ENCODE measurements at regions not wholly inside any gene's neighbourhood (a gene's known extent, or its start where the extent isn't known, plus 50 kb on each side); places are given as distances from the start of the nearest gene placed in this dataset.
A peak's percentile ranks its signal among the peaks of the same experiment; 100 is the strongest.
"Not testable (repeated sequence)": the region's sequence is repeated elsewhere in the genome, so short reads cannot be mapped to it uniquely, and the experiment has no call there.

GRCh38 chr5:124000538-124000937, 488.6 kb downstream of the CSNK1G3 start:
- Histone ChIP-seq H3K4me1 (ENCODE audit: control insufficient read depth, insufficient read depth, low read length, poor library complexity, severe bottlenecking) (peaks cover 49% of the 10 kb centered on the region), H3K9me3 (ENCODE audit: control insufficient read depth, low read length) (no peaks in the 10 kb centered on the region), H3K4me3 (ENCODE audit: extremely low read depth, insufficient read depth, low read length, poor library complexity, severe bottlenecking) (no peak overlapping the region), H3K27ac (ENCODE audit: low read depth, low read length, severe bottlenecking) (no peak overlapping the region), H3K36me3 (ENCODE audit: control insufficient read depth, insufficient read depth, low read length) (no peaks in the 10 kb centered on the region)
- 94% methylated on average over 2 of the region's 2 CpGs; no CpG with 5 or more reads in 1 of the 2 experiments for WGBS, 2 experiments (ENCODE audit: insufficient coverage in 2 of 2)

GRCh38 chr5:123997462-123998215, 485.7 kb downstream of the CSNK1G3 start:
- Histone ChIP-seq H3K27ac (ENCODE audit: low read depth, low read length, severe bottlenecking) (peak overlapping the region; percentile 80), H3K9me3 (ENCODE audit: control insufficient read depth, low read length) (no peaks in the 10 kb centered on the region), H3K36me3 (ENCODE audit: control insufficient read depth, insufficient read depth, low read length) (no peaks in the 10 kb centered on the region), H3K4me3 (ENCODE audit: extremely low read depth, insufficient read depth, low read length, poor library complexity, severe bottlenecking) (no peak overlapping the region), H3K4me1 (ENCODE audit: control insufficient read depth, insufficient read depth, low read length, poor library complexity, severe bottlenecking) (peaks cover 52% of the 10 kb centered on the region)
- 0 to 68% methylated on average over 1 to 3 of the region's 7 CpGs for WGBS, 2 experiments (ENCODE audit: insufficient coverage in 2 of 2)

- no peaks in the 10 kb centered on the region for H3K36me3 ChIP-seq (ENCODE audit: control insufficient read depth, insufficient read depth, low read length)
- H3K27ac ChIP-seq (ENCODE audit: low read depth, low read length, severe bottlenecking) = peak overlapping the region; percentile 80
- no peak overlapping the region for H3K4me3 ChIP-seq (ENCODE audit: extremely low read depth, insufficient read depth, low read length, poor library complexity, severe bottlenecking)
- H3K9me3 ChIP-seq (ENCODE audit: control insufficient read depth, low read length) = no peaks in the 10 kb centered on the region
- peaks cover 52% of the 10 kb centered on the region for H3K4me1 ChIP-seq (ENCODE audit: control insufficient read depth, insufficient read depth, low read length, poor library complexity, severe bottlenecking)
Measured at GRCh38 chr5:123997064-123997461, 485.1 kb downstream of the CSNK1G3 start.

- Histone ChIP-seq H3K4me1 (ENCODE audit: control insufficient read depth, insufficient read depth, low read length, poor library complexity, severe bottlenecking) (peaks cover 20% of the 10 kb centered on the region), H3K4me3 (ENCODE audit: extremely low read depth, insufficient read depth, low read length, poor library complexity, severe bottlenecking) (no peak overlapping the region), H3K9me3 (ENCODE audit: control insufficient read depth, low read length) (peaks cover 3% of the 10 kb centered on the region), H3K36me3 (ENCODE audit: control insufficient read depth, insufficient read depth, low read length) (no peaks in the 10 kb centered on the region), H3K27ac (ENCODE audit: low read depth, low read length, severe bottlenecking) (peak overlapping the region; percentile 76)
- 37 to 42% methylated on average over 2 of the region's 2 CpGs for WGBS, 2 experiments (ENCODE audit: insufficient coverage in 2 of 2)
Measured at GRCh38 chr5:123992641-123993040, 480.7 kb downstream of the CSNK1G3 start.

GRCh38 chr5:123987956-123988355, 476.0 kb downstream of the CSNK1G3 start:
- 90 to 100% methylated on average over 1 to 2 of the region's 5 CpGs for WGBS, 2 experiments (ENCODE audit: insufficient coverage in 2 of 2)
- H3K9me3 ChIP-seq (ENCODE audit: control insufficient read depth, low read length) = peaks cover 5% of the 10 kb centered on the region
- no peaks in the 10 kb centered on the region for H3K36me3 ChIP-seq (ENCODE audit: control insufficient read depth, insufficient read depth, low read length)
- peaks cover 14% of the 10 kb centered on the region for H3K4me1 ChIP-seq (ENCODE audit: control insufficient read depth, insufficient read depth, low read length, poor library complexity, severe bottlenecking)
- H3K27ac ChIP-seq (ENCODE audit: low read depth, low read length, severe bottlenecking) = no peak overlapping the region
- H3K4me3 ChIP-seq (ENCODE audit: extremely low read depth, insufficient read depth, low read length, poor library complexity, severe bottlenecking) = no peak overlapping the region

- Histone ChIP-seq H3K27ac (ENCODE audit: low read depth, low read length, severe bottlenecking) (no peak overlapping the region), H3K4me3 (ENCODE audit: extremely low read depth, insufficient read depth, low read length, poor library complexity, severe bottlenecking) (no peak overlapping the region), H3K9me3 (ENCODE audit: control insufficient read depth, low read length) (no peaks in the 10 kb centered on the region), H3K36me3 (ENCODE audit: control insufficient read depth, insufficient read depth, low read length) (no peaks in the 10 kb centered on the region), H3K4me1 (ENCODE audit: control insufficient read depth, insufficient read depth, low read length, poor library complexity, severe bottlenecking) (no peaks in the 10 kb centered on the region)
- 89 to 93% methylated on average over 2 to 3 of the region's 4 CpGs for WGBS, 2 experiments (ENCODE audit: insufficient coverage in 2 of 2)
Measured at GRCh38 chr5:123976379-123977033, 464.5 kb downstream of the CSNK1G3 start.

GRCh38 chr5:123975521-123975920, 463.5 kb downstream of the CSNK1G3 start:
- not testable (repeated sequence) for H3K27ac ChIP-seq (ENCODE audit: low read depth, low read length, severe bottlenecking); H3K9me3 ChIP-seq (ENCODE audit: control insufficient read depth, low read length); H3K4me1 ChIP-seq (ENCODE audit: control insufficient read depth, insufficient read depth, low read length, poor library complexity, severe bottlenecking); H3K36me3 ChIP-seq (ENCODE audit: control insufficient read depth, insufficient read depth, low read length); H3K4me3 ChIP-seq (ENCODE audit: extremely low read depth, insufficient read depth, low read length, poor library complexity, severe bottlenecking)

- H3K9me3 ChIP-seq (ENCODE audit: control insufficient read depth, low read length) = no peaks in the 10 kb centered on the region
- H3K36me3 ChIP-seq (ENCODE audit: control insufficient read depth, insufficient read depth, low read length) = no peaks in the 10 kb centered on the region
- 88% methylated on average over 1 of the region's 1 CpG; no CpG with 5 or more reads in 1 of the 2 experiments for WGBS, 2 experiments (ENCODE audit: insufficient coverage in 2 of 2)
- no peak overlapping the region for H3K27ac ChIP-seq (ENCODE audit: low read depth, low read length, severe bottlenecking)
- H3K4me1 ChIP-seq (ENCODE audit: control insufficient read depth, insufficient read depth, low read length, poor library complexity, severe bottlenecking) = no peaks in the 10 kb centered on the region
- no peak overlapping the region for H3K4me3 ChIP-seq (ENCODE audit: extremely low read depth, insufficient read depth, low read length, poor library complexity, severe bottlenecking)
Measured at GRCh38 chr5:123966781-123967180, 454.8 kb downstream of the CSNK1G3 start.

GRCh38 chr5:123965626-123966025, 453.6 kb downstream of the CSNK1G3 start:
- no peak overlapping the region for H3K4me3 ChIP-seq (ENCODE audit: extremely low read depth, insufficient read depth, low read length, poor library complexity, severe bottlenecking)
- no peak overlapping the region for H3K27ac ChIP-seq (ENCODE audit: low read depth, low read length, severe bottlenecking)
- H3K4me1 ChIP-seq (ENCODE audit: control insufficient read depth, insufficient read depth, low read length, poor library complexity, severe bottlenecking) = no peaks in the 10 kb centered on the region
- no CpG with 5 or more reads among the region's 3 CpGs for WGBS, 2 experiments (ENCODE audit: insufficient coverage in 2 of 2)
- H3K36me3 ChIP-seq (ENCODE audit: control insufficient read depth, insufficient read depth, low read length) = no peaks in the 10 kb centered on the region
- no peaks in the 10 kb centered on the region for H3K9me3 ChIP-seq (ENCODE audit: control insufficient read depth, low read length)

GRCh38 chr5:123964884-123965283, 452.9 kb downstream of the CSNK1G3 start:
- no peaks in the 10 kb centered on the region for H3K36me3 ChIP-seq (ENCODE audit: control insufficient read depth, insufficient read depth, low read length)
- no peaks in the 10 kb centered on the region for H3K4me1 ChIP-seq (ENCODE audit: control insufficient read depth, insufficient read depth, low read length, poor library complexity, severe bottlenecking)
- WGBS, 2 experiments (ENCODE audit: insufficient coverage in 2 of 2) = no CpG with 5 or more reads among the region's 1 CpG
- H3K4me3 ChIP-seq (ENCODE audit: extremely low read depth, insufficient read depth, low read length, poor library complexity, severe bottlenecking) = no peak overlapping the region
- H3K9me3 ChIP-seq (ENCODE audit: control insufficient read depth, low read length) = no peaks in the 10 kb centered on the region
- H3K27ac ChIP-seq (ENCODE audit: low read depth, low read length, severe bottlenecking) = no peak overlapping the region

GRCh38 chr5:123960526-123960925, 448.5 kb downstream of the CSNK1G3 start:
- no peaks in the 10 kb centered on the region for H3K4me1 ChIP-seq (ENCODE audit: control insufficient read depth, insufficient read depth, low read length, poor library complexity, severe bottlenecking)
- no peak overlapping the region for H3K27ac ChIP-seq (ENCODE audit: low read depth, low read length, severe bottlenecking)
- H3K36me3 ChIP-seq (ENCODE audit: control insufficient read depth, insufficient read depth, low read length) = no peaks in the 10 kb centered on the region
- no peak overlapping the region for H3K4me3 ChIP-seq (ENCODE audit: extremely low read depth, insufficient read depth, low read length, poor library complexity, severe bottlenecking)
- no peaks in the 10 kb centered on the region for H3K9me3 ChIP-seq (ENCODE audit: control insufficient read depth, low read length)
- WGBS, 2 experiments (ENCODE audit: insufficient coverage in 2 of 2) = 100% methylated on average over 1 of the region's 5 CpGs; no CpG with 5 or more reads in 1 of the 2 experiments
